ENCODE measurements at regions not wholly inside any gene's neighbourhood (a gene's known extent, or its start where the extent isn't known, plus 50 kb on each side); places are given as distances from the start of the nearest gene placed in this dataset.

- no peak overlapping the region for H2AFZ ChIP-seq (ENCODE audit: low read depth, low read length)
- Mint-ChIP-seq H3K4me3 (ENCODE audit: unreplicated experiment) (no peak overlapping the region), H3K36me3 (ENCODE audit: low read depth, unreplicated experiment) (no peaks in the 10 kb centered on the region), H3K9me3 (ENCODE audit: unreplicated experiment) (peaks cover 1% of the 10 kb centered on the region), H3K27me3 (ENCODE audit: low read depth, unreplicated experiment) (peaks cover 33% of the 10 kb centered on the region), H3K27ac (ENCODE audit: unreplicated experiment) (no peak overlapping the region), H3K4me1 (ENCODE audit: low read depth, unreplicated experiment) (peaks cover 3% of the 10 kb centered on the region)
- H3K36me3 ChIP-seq (ENCODE audit: insufficient read depth, low read length) = no peaks in the 10 kb centered on the region
- H4K20me1 ChIP-seq (ENCODE audit: insufficient read depth, low read length) = no peaks in the 10 kb centered on the region
- no peaks in the 10 kb centered on the region for H3K27me3 ChIP-seq (ENCODE audit: insufficient read depth, low read length)
- FAIRE-seq (no peak), DNase-seq (ENCODE audit: low read depth) (no peak)
- no peaks in the 10 kb centered on the region for H3K4me1 ChIP-seq (ENCODE audit: insufficient read depth, low read length)
- H3K79me2 ChIP-seq (ENCODE audit: insufficient read depth, low read length) = no peaks in the 10 kb centered on the region
- H3K9me3 ChIP-seq (ENCODE audit: insufficient read depth, low read depth, low read length) = no peaks in the 10 kb centered on the region
- no peak overlapping the region for H3K9ac ChIP-seq (ENCODE audit: low read length)
- no peak overlapping the region for H3K4me2 ChIP-seq (ENCODE audit: low read length)
- no peak overlapping the region for H3K4me3 ChIP-seq (ENCODE audit: insufficient read depth, low read depth, low read length)
- no peak overlapping the region for H3K27ac ChIP-seq (ENCODE audit: low read depth, low read length)
- no peak for TF ChIP-seq EZH2 (IDR thresholded peaks at IDR 0.05; ENCODE audit: insufficient read depth, low read length)
- TF ChIP-seq, protein P1, sequence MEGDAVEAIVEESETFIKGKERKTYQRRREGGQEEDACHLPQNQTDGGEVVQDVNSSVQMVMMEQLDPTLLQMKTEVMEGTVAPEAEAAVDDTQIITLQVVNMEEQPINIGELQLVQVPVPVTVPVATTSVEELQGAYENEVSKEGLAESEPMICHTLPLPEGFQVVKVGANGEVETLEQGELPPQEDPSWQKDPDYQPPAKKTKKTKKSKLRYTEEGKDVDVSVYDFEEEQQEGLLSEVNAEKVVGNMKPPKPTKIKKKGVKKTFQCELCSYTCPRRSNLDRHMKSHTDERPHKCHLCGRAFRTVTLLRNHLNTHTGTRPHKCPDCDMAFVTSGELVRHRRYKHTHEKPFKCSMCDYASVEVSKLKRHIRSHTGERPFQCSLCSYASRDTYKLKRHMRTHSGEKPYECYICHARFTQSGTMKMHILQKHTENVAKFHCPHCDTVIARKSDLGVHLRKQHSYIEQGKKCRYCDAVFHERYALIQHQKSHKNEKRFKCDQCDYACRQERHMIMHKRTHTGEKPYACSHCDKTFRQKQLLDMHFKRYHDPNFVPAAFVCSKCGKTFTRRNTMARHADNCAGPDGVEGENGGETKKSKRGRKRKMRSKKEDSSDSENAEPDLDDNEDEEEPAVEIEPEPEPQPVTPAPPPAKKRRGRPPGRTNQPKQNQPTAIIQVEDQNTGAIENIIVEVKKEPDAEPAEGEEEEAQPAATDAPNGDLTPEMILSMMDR (IDR thresholded peaks at IDR 0.05; ENCODE audit: insufficient read depth, low read depth, low read length) = no peak
Observed at GRCh38 chr5:159439002-159439401, 108.7 kb upstream of the IL12B start.

DNA sequence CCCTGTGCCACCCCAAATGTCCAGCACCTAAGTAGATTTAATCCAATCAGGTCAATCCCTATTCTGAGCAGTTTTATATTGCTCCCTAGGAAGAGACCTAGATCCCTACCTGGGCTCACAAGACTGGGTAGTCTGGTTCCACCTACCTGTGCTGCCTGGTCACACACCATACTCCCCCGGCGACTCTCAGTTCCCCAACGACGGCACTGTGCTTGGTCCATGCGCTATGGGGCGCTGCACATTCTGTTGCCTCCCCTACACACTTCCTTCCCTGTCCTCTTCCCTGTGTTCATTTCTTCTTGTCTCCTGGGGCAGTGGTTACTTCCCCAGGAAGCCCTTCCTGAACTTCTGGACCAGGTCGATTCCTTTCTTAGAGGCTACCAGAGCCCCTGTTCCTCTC, 109.9 kb upstream of the IL12B start:
- Mint-ChIP-seq H3K27me3 (ENCODE audit: low read depth, unreplicated experiment) (peaks cover 36% of the 10 kb centered on the region), H3K27ac (ENCODE audit: unreplicated experiment) (no peak overlapping the region), H3K9me3 (ENCODE audit: unreplicated experiment) (peaks cover 1% of the 10 kb centered on the region), H3K36me3 (ENCODE audit: low read depth, unreplicated experiment) (no peaks in the 10 kb centered on the region), H3K4me1 (ENCODE audit: low read depth, unreplicated experiment) (peaks cover 3% of the 10 kb centered on the region), H3K4me3 (ENCODE audit: unreplicated experiment) (no peak overlapping the region)
- Histone ChIP-seq H4K20me1 (ENCODE audit: insufficient read depth, low read length) (no peaks in the 10 kb centered on the region), H3K9me3 (ENCODE audit: insufficient read depth, low read depth, low read length) (no peaks in the 10 kb centered on the region), H2AFZ (ENCODE audit: low read depth, low read length) (no peak overlapping the region), H3K9ac (ENCODE audit: low read length) (no peak overlapping the region), H3K79me2 (ENCODE audit: insufficient read depth, low read length) (no peaks in the 10 kb centered on the region), H3K36me3 (ENCODE audit: insufficient read depth, low read length) (no peaks in the 10 kb centered on the region), H3K4me2 (ENCODE audit: low read length) (no peak overlapping the region), H3K27ac (ENCODE audit: low read depth, low read length) (no peak overlapping the region), H3K4me3 (ENCODE audit: insufficient read depth, low read depth, low read length) (no peak overlapping the region), H3K27me3 (ENCODE audit: insufficient read depth, low read length) (no peaks in the 10 kb centered on the region), H3K4me1 (ENCODE audit: insufficient read depth, low read length) (no peaks in the 10 kb centered on the region)
- TF ChIP-seq EZH2 (IDR thresholded peaks at IDR 0.05; ENCODE audit: insufficient read depth, low read length) = no peak
- TF ChIP-seq, protein P1 (IDR thresholded peaks at IDR 0.05; ENCODE audit: insufficient read depth, low read depth, low read length) = no peak
- no peak for FAIRE-seq
- DNase-seq (ENCODE audit: low read depth) = no peak

GRCh38 chr5:159440968-159441367, 110.7 kb upstream of the IL12B start:
- Histone ChIP-seq H3K27ac (ENCODE audit: low read depth, low read length) (no peak overlapping the region), H4K20me1 (ENCODE audit: insufficient read depth, low read length) (no peaks in the 10 kb centered on the region), H3K9me3 (ENCODE audit: insufficient read depth, low read depth, low read length) (no peaks in the 10 kb centered on the region), H3K4me3 (ENCODE audit: insufficient read depth, low read depth, low read length) (no peak overlapping the region), H2AFZ (ENCODE audit: low read depth, low read length) (no peak overlapping the region), H3K36me3 (ENCODE audit: insufficient read depth, low read length) (no peaks in the 10 kb centered on the region), H3K79me2 (ENCODE audit: insufficient read depth, low read length) (no peaks in the 10 kb centered on the region), H3K4me1 (ENCODE audit: insufficient read depth, low read length) (no peaks in the 10 kb centered on the region), H3K27me3 (ENCODE audit: insufficient read depth, low read length) (no peaks in the 10 kb centered on the region), H3K9ac (ENCODE audit: low read length) (no peak overlapping the region), H3K4me2 (ENCODE audit: low read length) (no peak overlapping the region)
- no peak for TF ChIP-seq EZH2 (IDR thresholded peaks at IDR 0.05; ENCODE audit: insufficient read depth, low read length)
- TF ChIP-seq, protein P1 (IDR thresholded peaks at IDR 0.05; ENCODE audit: insufficient read depth, low read depth, low read length) = no peak
- DNase-seq (ENCODE audit: low read depth) = no peak
- H3K27me3 Mint-ChIP-seq (ENCODE audit: low read depth, unreplicated experiment) = peaks cover 36% of the 10 kb centered on the region
- peaks cover 2% of the 10 kb centered on the region for H3K4me1 Mint-ChIP-seq (ENCODE audit: low read depth, unreplicated experiment)
- peaks cover 1% of the 10 kb centered on the region for H3K9me3 Mint-ChIP-seq (ENCODE audit: unreplicated experiment)
- no peak for FAIRE-seq
- H3K27ac Mint-ChIP-seq (ENCODE audit: unreplicated experiment) = no peak overlapping the region
- no peak overlapping the region for H3K4me3 Mint-ChIP-seq (ENCODE audit: unreplicated experiment)
- no peaks in the 10 kb centered on the region for H3K36me3 Mint-ChIP-seq (ENCODE audit: low read depth, unreplicated experiment)
